HG03025 (cell line): ENCODE measurements at regions not wholly inside any gene's neighbourhood (a gene's known extent, or its start where the extent isn't known, plus 50 kb on each side); places are given as distances from the start of the nearest gene placed in this dataset.
"Not testable (repeated sequence)": the region's sequence is repeated elsewhere in the genome, so short reads cannot be mapped to it uniquely, and the experiment has no call there.

Experiments used
- ATAC-seq: cut with Tn5 transposase; IDR thresholded peaks from one replicate; pipeline ENCODE4 v1.9.1; 2021; ENCODE audit warnings: mild to moderate bottlenecking, moderate library complexity; ENCODE audit not compliant: unreplicated experiment, low FRiP score

DNA sequence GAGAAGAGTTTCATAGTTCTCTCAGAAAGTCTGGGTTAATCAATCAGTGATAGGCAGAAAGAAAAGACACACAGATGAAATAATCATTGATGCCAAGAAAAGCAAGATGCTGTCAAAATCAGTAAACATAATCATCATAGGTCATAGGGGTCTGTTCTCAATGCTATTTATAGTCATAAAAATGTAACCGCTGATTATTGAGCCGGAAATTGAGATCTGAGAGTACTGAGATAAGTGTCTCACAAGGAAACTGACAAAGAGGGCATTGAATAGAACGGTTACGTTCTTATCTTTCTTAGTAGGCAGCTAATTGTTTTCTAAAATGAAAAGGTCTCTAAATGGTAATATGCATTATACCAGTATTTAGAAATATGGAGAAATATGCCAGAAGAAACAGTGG, 1686.1 kb upstream of the AGA start:
- ATAC-seq, result no peak

DNA sequence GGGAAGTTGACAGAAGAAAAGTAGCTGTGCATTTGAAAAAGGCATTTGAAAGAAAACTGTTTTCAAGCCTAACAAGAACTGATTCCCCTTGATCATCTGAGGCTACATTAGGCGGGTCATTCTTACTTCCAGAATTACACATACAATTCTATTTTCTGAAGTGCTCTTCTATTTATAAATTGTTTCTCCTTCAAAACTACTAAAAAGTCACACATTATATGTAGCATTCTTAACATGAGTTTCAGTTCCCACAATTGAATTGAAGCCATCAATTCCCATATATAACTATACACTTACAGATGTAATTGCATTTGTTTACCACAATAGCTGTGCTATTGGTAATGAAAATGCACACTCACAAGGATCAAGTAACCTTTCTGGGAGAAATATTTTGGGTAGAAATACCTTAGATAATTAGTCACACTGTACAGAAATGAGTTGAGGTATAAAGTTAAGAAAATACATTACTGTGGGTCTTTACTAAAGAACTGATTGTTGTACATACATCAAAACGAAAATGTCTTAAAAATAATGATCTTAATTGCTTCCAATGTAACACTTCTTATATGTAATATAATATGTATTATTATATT, 1688.0 kb upstream of the AGA start:
- no peak for ATAC-seq

DNA sequence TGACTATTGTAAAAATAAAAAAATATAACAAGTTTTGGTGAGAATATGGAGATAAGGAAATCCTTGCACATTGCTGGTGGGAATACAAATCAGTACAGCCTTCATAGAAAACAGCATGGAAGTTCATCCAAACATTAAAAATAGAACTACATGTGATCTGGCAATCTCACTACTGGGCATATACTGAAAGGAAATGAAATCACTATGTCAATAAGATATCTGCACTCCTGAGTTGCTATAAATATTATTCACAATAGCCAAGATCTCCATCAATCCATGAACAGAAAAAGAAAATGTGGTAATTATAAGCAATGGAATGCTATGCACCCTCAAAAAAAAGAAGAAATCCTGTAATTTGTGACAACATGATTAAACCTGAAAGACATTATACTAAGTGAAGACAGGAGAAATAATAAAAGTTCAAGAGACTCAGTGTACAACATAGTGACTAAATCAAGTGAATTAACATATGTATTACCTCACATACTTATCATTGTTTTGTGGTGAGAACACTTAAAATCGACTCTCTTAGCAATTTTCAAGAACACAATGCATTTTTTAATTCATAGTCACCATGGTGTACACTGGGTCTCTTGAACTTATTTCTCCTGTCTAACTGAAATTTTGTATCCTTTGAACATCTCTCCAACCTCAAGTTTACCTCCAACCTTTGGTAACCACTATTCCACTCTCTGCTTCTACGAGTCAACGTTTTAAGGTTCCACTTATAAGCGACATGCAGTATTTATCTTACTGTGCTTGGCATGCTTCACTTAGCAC, 1703.7 kb upstream of the AGA start:
- ATAC-seq, result no peak

DNA sequence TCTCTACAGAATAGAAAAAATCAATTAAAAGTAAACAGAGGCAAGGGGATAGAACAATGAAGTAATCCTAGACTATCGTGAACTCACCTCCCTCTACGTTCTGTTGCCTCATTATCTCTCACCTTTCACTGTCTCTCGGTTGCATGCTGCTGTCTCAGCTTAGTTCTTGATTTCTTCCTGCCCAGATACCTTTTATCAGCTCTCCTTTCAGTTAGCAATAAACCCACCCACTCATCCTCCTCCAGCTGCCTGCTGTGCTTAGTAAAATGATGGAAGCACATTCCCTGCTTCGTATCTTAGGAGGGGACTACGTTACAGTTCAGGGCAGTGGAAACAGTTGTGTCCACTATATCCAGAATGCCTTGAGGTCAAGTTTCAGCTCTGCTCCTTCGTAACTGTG, 1709.5 kb upstream of the AGA start:
- no peak for ATAC-seq

DNA sequence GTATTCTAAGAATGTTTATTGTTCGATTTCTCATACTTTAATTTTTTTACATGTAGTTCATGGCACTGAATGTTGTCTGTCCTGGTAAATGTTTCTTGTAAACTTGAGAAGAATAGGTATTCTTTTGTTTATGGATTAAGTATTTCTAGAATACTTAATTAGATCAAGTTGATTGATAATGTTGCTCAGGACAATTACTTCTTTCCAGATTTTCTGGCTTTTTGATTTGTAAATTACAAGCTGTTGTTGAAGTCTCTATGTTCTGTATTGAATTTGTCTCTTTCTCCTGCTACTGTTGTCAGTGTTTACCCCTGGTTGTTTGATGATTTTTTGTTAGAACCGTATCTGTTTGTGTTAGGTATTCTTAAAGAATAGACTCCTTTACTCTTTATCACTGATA, 1720.9 kb upstream of the AGA start:
- no peak for ATAC-seq

DNA sequence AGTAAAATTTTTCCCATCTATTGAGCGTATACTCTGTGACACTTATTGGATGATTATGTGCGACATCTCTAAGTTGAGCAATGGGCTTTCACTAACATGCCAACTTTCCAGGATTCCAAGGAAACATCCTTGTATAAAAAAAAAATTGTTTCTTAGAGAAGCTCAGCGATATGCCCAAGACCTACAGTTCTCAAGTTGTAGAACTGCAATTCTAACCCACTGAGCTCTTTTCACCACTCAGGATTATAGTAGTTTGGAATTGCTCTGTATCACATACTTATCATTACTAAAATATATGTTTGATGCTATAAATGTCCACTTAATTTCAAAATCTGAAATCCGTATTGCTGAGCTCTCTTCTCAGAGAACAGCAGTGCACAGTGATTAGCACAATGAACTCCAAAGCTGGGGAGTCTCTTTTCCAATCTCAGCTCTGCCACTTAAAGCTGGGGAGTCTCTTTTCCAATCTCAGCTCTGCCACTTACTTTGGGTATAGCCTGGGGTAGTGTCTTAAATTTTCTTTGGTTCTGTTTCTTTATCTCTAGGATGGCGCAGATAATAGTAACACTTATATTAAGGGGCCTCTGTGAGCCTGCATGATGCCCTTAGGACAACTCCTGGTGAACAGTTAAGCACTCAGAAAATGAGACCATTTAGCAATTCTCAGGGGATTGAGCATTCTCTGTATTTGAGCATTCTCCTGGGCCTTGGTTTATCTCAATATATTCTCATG, 1722.2 kb upstream of the AGA start:
- no peak for ATAC-seq

DNA sequence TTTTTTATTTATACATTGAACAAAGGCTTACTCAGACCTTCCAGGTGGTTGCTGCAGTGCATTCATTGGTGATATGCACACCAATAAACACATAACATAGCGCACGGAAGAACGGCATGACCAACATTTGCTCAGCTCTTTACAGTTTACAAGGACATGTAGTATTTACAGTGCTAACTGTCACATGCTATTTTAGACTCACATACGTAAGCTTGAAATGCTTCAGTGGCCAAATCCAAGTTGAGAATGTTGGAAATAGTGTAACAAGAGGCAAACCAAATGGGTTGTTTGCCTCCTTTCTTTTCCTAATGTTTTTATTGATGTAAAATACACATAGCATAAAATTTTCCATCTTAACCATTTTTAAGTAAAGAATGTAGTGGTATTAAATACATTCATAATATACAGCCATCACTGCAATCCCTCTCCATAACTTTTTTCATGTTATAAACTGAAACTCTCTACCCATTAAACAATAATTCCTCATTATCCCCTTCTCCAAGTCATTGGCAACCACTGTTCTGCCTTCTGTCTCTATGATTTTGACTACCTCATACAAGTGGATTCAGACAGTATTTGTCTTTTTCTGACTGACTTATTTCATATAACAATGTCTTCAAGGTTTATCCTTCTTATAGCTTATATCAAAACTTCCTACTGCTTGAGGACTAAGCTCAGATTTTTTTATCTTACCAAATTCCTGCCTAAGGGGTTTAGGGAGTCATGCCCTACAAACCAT, 1722.9 kb upstream of the AGA start:
- no peak for ATAC-seq

DNA sequence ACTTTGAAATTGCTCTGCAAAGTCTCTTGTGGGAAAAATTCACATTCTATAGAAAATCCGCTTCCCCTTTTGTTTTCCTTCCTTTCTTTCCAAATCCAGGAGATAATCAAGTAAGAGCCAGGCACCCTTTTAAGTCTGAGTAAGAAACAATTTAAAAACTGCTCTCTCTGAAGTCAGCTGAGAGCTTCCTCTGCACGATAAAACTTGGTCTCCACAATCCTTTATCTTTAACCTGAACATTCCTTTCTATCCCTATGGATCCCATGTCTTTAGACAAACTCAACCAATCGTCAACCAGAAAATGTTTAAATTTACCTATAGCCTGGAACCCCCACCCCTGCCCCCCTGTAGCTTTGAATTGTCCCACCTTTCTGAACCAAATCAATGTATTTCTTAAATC, 1723.6 kb upstream of the AGA start:
- no peak for ATAC-seq

DNA sequence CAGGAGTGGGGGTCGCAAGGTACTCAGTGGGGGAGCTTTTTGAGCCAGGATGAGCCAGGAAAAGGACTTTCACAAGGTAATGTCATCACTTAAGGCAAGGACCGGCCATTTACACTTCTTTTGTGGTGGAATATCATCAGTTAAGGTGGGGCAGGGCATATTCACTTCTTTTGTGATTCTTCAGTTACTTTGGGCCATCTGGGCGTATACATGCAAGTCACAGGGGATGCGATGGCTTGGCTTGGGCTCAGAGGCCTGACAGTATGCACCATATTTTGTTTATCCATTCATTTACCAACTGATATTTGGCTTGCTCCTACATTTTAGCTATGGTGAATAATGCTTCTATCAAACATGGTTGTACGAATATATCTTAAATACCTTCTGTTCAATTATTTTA, 1728.1 kb upstream of the AGA start:
- not testable (repeated sequence) for ATAC-seq

DNA sequence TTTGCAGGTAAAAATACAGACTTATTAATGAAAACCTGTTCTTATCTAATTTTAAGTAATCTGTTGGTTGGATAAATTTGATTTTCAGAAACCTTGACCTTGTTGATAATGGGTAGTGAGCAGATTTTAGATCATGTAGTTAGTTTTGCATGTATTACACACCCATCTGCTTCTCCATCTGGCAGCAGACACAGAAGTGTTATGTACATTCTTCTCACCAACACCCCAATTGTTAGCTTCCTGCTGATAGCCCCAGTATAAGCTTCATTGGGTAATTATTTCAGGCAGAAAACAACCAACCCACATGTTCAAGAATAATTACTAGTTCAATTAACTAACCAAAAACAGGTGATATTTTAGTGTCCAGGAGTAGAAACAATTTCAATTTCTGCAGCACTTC, 1740.5 kb upstream of the AGA start:
- ATAC-seq, result no peak

DNA sequence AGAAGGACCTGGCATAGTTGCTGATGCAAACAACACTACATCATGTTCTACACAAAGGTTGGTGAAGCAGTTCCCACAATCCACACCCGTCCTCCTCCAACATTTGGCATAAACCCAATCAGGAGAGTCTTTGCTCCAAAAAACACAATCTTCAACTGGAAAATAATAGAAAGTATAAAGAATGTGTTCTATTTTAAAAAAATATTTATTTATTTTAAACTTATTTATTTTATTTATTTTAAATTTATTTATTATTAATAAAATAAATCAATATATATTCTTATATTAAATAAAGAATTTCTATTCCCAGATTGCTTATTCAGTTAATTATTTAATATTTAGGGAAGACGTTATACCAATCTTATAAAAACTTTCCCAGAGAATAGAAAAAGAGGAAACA, 1753.7 kb upstream of the AGA start:
- no peak for ATAC-seq

DNA sequence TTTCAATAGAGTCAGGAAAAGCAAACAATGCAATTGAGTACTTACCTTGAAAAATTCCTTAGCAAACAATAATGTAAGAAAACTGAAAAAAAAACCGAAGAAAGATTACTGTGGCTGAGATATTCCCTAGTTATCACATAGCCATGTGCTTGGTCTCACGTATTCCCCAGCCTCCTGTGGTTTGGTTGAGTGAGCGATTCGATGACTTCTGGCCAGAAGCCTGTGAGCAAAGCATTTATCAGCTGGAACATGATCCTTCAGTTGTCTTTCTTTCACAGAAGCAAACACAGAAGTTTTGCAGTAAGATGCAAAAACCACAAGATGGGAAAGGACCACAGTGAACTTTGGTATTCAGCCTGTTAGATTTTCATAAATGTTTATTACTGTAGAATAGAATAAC, 1754.3 kb upstream of the AGA start:
- ATAC-seq, result no peak

DNA sequence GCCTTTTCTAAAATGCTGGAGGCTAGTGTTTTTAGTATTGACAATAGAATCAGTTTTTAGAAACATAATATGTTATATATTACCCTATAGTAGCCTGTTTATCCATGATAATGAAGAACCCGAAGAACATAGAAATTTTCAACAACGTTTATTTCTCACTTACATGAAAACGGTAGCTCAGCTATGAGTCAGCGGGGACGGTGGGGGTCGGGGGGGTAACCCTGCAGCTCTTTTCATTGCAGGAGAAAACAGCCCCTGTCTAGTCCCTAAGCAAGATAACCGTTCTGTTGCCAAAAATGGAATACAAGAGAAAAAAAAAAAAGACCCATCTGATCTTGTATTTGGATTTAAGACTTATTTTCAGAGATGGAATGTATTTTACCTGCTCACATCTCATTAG, 1758.4 kb upstream of the AGA start:
- no peak for ATAC-seq

DNA sequence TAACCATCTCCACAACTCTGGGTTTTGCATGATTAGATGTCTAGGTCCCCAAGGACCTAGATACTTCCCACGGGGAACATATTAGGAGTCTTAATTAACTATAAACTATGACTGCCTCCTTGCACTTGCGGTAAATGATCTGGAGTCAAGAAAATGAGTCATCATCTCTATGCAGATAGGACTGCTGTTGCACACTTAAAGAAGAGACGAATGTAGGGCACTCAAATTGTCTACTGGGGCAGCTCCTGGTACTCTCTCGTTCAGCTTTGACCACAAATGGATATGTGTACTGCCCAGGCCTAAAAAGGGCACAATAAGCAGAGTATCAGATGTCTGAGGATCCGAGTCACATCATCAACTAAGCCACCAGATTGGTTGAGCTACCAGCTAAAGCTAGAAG, 1783.4 kb upstream of the AGA start:
- ATAC-seq, result no peak

DNA sequence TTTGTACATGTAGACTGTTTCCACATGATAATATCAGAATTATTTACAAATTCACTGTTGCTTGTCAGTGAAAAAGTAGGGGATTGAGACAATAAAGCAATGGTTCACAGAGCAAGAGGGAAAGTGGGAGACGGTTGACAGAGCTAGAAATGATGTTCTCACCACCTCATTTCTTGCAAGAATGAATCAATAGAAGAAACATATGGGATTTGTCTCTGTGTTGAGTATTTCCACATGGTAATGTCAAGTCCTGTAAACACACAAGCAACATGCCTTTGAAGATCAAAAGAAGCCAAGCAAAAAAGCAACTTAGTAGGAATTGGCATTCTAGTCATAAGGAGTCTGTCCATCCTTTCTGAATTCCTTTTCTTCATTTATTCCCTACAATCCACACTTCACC, 1806.6 kb upstream of the AGA start:
- no peak for ATAC-seq

DNA sequence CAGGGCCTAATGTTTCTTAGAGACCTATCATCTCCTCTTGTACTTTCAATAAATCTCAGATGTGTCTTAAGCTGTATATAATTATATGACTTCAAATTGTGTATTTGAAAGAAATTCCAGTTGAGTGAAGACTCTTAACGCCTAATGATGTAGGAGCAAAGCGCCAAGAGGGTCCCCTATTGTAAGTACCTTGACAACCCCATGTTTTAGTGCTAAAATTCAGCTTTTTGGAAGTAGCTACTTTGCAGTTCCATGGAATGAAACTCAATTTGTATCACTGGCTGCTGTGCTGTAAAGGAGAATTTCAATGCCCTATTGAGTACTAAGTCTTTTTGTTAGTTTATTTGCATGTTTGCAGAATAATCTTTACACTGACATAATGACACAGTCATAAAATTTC, 1826.6 kb upstream of the AGA start:
- no peak for ATAC-seq

DNA sequence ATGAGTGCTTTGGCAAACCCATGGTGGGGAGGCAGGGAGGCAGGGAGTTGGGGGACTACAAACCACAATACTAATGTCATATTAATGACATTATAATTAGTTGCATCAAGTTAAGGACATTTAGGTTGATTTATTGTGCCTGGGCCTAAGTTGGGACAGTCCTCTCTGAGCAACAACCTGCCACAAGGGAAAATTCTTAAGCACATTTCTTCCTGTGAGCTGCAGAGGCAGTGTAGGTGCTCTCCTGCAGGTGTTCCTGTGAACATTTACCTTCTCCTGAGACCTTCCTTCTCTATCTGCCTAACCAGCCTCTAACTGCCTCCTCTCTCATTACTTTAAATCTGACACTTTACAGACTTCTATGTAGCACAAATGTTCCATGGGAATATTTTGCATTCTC, 1830.0 kb upstream of the AGA start:
- ATAC-seq, result no peak

DNA sequence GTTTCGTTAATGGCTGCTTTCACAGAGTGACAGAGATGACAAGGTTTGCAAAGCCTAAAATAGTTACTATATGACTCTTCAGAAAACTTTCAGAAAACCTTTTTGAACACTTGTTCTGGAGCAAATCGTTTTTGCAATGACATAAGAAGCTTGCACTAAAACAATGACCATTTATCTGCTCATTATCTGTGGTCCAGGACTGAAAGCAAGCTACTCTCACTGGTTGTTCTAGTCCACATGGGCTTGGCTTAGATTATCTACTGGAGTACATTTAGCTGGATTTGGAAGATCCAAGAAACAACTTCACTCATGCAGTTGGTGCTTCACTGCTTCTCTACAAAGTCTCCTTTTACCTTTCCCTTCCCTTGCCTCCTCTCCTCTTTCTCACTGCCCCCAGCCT, 1836.4 kb upstream of the AGA start:
- ATAC-seq, result no peak

DNA sequence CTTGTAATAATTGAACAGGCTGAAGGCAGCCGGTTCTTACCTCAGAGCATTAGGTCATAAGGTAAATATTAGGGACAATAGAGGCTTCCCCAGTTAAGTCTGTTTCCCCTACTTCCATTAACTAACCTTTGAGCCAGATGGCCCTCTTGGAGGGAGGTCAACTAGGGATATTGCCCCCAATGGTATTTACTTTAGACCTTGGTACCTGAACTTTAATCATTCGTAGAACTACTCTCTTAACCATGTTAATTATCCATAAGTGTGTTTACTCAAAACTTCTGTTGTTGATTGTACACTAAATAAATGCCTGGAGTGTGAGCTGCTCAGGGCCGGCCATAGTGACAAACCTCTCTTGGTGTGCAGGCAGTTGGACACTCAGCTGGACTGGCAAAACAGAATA, 1843.5 kb upstream of the AGA start:
- ATAC-seq, result no peak

DNA sequence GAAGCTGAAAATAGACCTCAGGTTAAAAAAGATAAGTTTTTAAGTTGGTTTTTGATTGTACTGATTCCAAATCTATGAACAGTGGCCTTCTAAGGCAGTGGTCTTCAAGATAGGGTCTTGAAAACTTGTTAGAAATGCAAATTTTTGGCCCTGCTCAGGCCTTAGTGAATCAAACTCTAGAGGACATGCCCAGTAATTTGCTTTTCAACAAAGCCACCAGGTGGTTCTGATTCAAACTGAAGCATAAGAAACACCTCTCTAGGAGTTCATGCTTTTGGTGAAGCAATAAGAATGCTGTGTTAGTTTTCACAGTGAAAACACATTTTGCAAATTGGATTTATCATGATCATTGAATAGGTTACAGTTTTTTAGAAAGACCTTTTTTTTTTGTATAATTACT, 1849.4 kb upstream of the AGA start:
- no peak for ATAC-seq

DNA sequence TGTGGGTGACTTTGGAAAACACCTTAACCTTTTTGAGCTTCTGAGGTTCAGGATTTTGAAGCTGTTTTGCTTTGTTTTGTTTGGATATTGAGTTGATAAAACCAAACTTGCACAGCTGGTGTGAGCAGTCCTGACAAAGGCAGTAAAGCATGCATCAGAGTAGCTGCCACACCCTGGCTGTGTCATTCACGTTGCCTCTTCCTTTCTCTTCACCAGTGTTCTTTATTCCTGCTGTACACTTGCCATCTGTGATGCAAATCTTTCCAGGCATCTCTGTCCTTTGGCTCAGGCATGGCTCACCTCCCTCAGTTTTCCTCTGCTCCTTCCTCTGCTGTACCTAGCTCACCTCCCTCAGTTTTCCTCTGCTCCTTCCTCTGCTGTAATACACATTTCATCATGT, 1850.2 kb upstream of the AGA start:
- no peak for ATAC-seq
